ENCODE measurements at regions not wholly inside any gene's neighbourhood (a gene's known extent, or its start where the extent isn't known, plus 50 kb on each side); places are given as distances from the start of the nearest gene placed in this dataset.

GRCh38 chr13:74025369-74025768 lies 108.8 kb downstream of the KLF12 start:
- TF ChIP-seq GLIS3 (CRISPR knock-in tag; IDR thresholded peaks at IDR 0.05) (no peak), BACH2 (CRISPR knock-in tag; IDR thresholded peaks at IDR 0.05; ENCODE audit: borderline replicate concordance) (no peak), ZNF70 (CRISPR knock-in tag; IDR thresholded peaks at IDR 0.05) (no peak), OSR1 (CRISPR knock-in tag; IDR thresholded peaks at IDR 0.05) (no peak), TCF4 (CRISPR knock-in tag; IDR thresholded peaks at IDR 0.05; ENCODE audit: borderline replicate concordance) (no peak), CREB5 (CRISPR knock-in tag; IDR thresholded peaks at IDR 0.05; ENCODE audit: low read depth) (no peak), PPARA (CRISPR knock-in tag; IDR thresholded peaks at IDR 0.05; ENCODE audit: borderline replicate concordance) (no peak), TOX (CRISPR knock-in tag; IDR thresholded peaks at IDR 0.05; ENCODE audit: borderline replicate concordance) (no peak), ZC3H10 (CRISPR knock-in tag; IDR thresholded peaks at IDR 0.05) (no peak), RARB (CRISPR knock-in tag; IDR thresholded peaks at IDR 0.05) (no peak), ZNF8 (CRISPR knock-in tag; IDR thresholded peaks at IDR 0.05) (no peak), SNAI2 (CRISPR knock-in tag; IDR thresholded peaks at IDR 0.05) (no peak), ARNTL (CRISPR knock-in tag; IDR thresholded peaks at IDR 0.05; ENCODE audit: borderline replicate concordance, low read depth) (no peak), CSDC2 (CRISPR knock-in tag; IDR thresholded peaks at IDR 0.05) (no peak), ESRRG (CRISPR knock-in tag; IDR thresholded peaks at IDR 0.05) (no peak)
- TF ChIP-seq, protein P1, sequence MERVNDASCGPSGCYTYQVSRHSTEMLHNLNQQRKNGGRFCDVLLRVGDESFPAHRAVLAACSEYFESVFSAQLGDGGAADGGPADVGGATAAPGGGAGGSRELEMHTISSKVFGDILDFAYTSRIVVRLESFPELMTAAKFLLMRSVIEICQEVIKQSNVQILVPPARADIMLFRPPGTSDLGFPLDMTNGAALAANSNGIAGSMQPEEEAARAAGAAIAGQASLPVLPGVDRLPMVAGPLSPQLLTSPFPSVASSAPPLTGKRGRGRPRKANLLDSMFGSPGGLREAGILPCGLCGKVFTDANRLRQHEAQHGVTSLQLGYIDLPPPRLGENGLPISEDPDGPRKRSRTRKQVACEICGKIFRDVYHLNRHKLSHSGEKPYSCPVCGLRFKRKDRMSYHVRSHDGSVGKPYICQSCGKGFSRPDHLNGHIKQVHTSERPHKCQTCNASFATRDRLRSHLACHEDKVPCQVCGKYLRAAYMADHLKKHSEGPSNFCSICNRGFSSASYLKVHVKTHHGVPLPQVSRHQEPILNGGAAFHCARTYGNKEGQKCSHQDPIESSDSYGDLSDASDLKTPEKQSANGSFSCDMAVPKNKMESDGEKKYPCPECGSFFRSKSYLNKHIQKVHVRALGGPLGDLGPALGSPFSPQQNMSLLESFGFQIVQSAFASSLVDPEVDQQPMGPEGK (CRISPR knock-in tag; IDR thresholded peaks at IDR 0.05; ENCODE audit: borderline replicate concordance), result no peak
- ATAC-seq, result no peak

GRCh38 chr13:74024856-74025255 lies 109.3 kb downstream of the KLF12 start:
- no peak for ATAC-seq
- no peak for TF ChIP-seq ZNF565 (CRISPR knock-in tag; conservative IDR thresholded peaks at IDR 0.05; ENCODE audit: low read depth)

DNA sequence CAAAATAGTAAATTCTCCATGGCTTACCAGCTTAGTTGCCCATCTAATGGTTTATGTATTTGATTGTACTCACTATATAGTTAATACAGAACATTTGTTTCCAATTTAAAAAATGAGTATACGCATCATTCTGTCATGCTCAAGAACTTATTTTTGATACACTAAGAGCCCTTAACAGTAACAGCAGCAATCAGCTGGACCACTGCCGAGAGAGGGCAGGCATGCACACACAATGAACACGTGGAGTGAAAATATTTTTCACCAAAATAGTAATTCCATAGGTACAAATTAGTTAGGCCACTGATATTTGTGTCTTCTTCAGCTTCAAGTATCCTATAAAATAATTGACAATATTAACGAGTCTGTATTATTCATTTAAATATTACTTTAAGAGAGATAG lies 109.9 kb downstream of the KLF12 start:
- ATAC-seq, result no peak

More for the DNA sequence above, 109.9 kb downstream of the KLF12 start:
- TF ChIP-seq, protein P1 (CRISPR knock-in tag; IDR thresholded peaks at IDR 0.05; ENCODE audit: borderline replicate concordance), result no peak
- TF ChIP-seq ZNF70 (CRISPR knock-in tag; IDR thresholded peaks at IDR 0.05), result no peak
- no peak for TF ChIP-seq ZC3H10 (CRISPR knock-in tag; IDR thresholded peaks at IDR 0.05)
- no peak for TF ChIP-seq ISL1 (CRISPR knock-in tag; IDR thresholded peaks at IDR 0.05)
- no peak for TF ChIP-seq GLIS3 (CRISPR knock-in tag; IDR thresholded peaks at IDR 0.05)
- TF ChIP-seq, protein P2, sequence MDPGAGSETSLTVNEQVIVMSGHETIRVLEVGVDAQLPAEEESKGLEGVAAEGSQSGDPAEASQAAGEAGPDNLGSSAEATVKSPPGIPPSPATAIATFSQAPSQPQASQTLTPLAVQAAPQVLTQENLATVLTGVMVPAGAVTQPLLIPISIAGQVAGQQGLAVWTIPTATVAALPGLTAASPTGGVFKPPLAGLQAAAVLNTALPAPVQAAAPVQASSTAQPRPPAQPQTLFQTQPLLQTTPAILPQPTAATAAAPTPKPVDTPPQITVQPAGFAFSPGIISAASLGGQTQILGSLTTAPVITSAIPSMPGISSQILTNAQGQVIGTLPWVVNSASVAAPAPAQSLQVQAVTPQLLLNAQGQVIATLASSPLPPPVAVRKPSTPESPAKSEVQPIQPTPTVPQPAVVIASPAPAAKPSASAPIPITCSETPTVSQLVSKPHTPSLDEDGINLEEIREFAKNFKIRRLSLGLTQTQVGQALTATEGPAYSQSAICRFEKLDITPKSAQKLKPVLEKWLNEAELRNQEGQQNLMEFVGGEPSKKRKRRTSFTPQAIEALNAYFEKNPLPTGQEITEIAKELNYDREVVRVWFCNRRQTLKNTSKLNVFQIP (CRISPR knock-in tag; IDR thresholded peaks at IDR 0.05; ENCODE audit: borderline replicate concordance, low read depth), result no peak
- no peak for TF ChIP-seq SNAI2 (CRISPR knock-in tag; IDR thresholded peaks at IDR 0.05)
- TF ChIP-seq, protein P3, sequence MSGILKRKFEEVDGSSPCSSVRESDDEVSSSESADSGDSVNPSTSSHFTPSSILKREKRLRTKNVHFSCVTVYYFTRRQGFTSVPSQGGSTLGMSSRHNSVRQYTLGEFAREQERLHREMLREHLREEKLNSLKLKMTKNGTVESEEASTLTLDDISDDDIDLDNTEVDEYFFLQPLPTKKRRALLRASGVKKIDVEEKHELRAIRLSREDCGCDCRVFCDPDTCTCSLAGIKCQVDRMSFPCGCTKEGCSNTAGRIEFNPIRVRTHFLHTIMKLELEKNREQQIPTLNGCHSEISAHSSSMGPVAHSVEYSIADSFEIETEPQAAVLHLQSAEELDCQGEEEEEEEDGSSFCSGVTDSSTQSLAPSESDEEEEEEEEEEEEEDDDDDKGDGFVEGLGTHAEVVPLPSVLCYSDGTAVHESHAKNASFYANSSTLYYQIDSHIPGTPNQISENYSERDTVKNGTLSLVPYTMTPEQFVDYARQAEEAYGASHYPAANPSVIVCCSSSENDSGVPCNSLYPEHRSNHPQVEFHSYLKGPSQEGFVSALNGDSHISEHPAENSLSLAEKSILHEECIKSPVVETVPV (CRISPR knock-in tag; IDR thresholded peaks at IDR 0.05), result no peak
- no peak for TF ChIP-seq CREB5 (CRISPR knock-in tag; IDR thresholded peaks at IDR 0.05; ENCODE audit: low read depth)
- no peak for TF ChIP-seq TCF4 (CRISPR knock-in tag; IDR thresholded peaks at IDR 0.05; ENCODE audit: borderline replicate concordance)
- TF ChIP-seq TOX (CRISPR knock-in tag; IDR thresholded peaks at IDR 0.05; ENCODE audit: borderline replicate concordance), result no peak
- no peak for TF ChIP-seq ZFP3 (CRISPR knock-in tag; IDR thresholded peaks at IDR 0.05)
- no peak for TF ChIP-seq CSDC2 (CRISPR knock-in tag; IDR thresholded peaks at IDR 0.05)
- TF ChIP-seq BACH2 (CRISPR knock-in tag; IDR thresholded peaks at IDR 0.05; ENCODE audit: borderline replicate concordance), result no peak
- TF ChIP-seq ARNTL (CRISPR knock-in tag; IDR thresholded peaks at IDR 0.05; ENCODE audit: borderline replicate concordance, low read depth), result no peak
- TF ChIP-seq TSHZ2 (CRISPR knock-in tag; IDR thresholded peaks at IDR 0.05), result no peak
- TF ChIP-seq ZFP30 (CRISPR knock-in tag; IDR thresholded peaks at IDR 0.05), result no peak
- TF ChIP-seq ZNF8 (CRISPR knock-in tag; IDR thresholded peaks at IDR 0.05), result no peak
- no peak for TF ChIP-seq OSR1 (CRISPR knock-in tag; IDR thresholded peaks at IDR 0.05)
